Adrenal gland (tissue), 9 donors: ENCODE measurements at regions not wholly inside any gene's neighbourhood (a gene's known extent, or its start where the extent isn't known, plus 50 kb on each side); places are given as distances from the start of the nearest gene placed in this dataset.

Experiments used
- DNase-seq, 7 donors: peaks; one replicate each; pipeline ENCODE4 v3.0.0-alpha.2; 2019 to 2020
- H3K27ac ChIP-seq, 5 donors: fragments of 200-600 bp; sonication (generic) in 4 of 5; 1 replicate in 3 of 5; 2 replicates in 2 of 5; pipeline versions ENCODE4 v1.5.1 to v1.8.0; 2016 to 2020; ENCODE audit warnings: mild to moderate bottlenecking in 1 of 5
- H3K27me3 ChIP-seq: fragments of 200-600 bp; 2 replicates; pipeline ENCODE4 v1.8.0; 2021
- H3K36me3 ChIP-seq, 2 donors: fragments of 200-600 bp; replicated peaks in 1 of 2; 1 replicate in 1 of 2; 2 replicates in 1 of 2; pipeline versions ENCODE4 v1.5.1 to v1.8.0; 2018 to 2022
- H3K4me1 ChIP-seq, 2 donors: fragments of 200-600 bp; replicated peaks in 1 of 2; 1 replicate in 1 of 2; 2 replicates in 1 of 2; pipeline versions ENCODE4 v1.5.1 to v1.8.0; 2018 to 2021
- H3K4me3 ChIP-seq, 4 donors: fragments of 200-600 bp; sonication (generic) in 3 of 4; one replicate each; pipeline ENCODE4 v1.5.1; 2016 to 2018
- H3K9me3 ChIP-seq, 3 donors: fragments of 200-600 bp; sonication (generic) in 1 of 3; replicated peaks in 1 of 3; 1 replicate in 2 of 3; 2 replicates in 1 of 3; pipeline versions ENCODE4 v1.5.1 to v1.8.0; 2016 to 2021
- CTCF ChIP-seq, 6 experiments: fragments of 450-650 bp in 4 of 6; fragments of 200-600 bp in 2 of 6; sonication (generic) in 1 of 6; IDR thresholded peaks; 1 replicate in 5 of 6; 2 replicates in 1 of 6; pipeline versions ENCODE4 v1.5.1 to v1.8.0; 2016 to 2021; ENCODE audit warnings: antibody characterized with exemption in 6 of 6, mild to moderate bottlenecking in 2 of 6, moderate library complexity in 1 of 6
- POLR2A ChIP-seq, 2 donors: fragments of 450-650 bp; IDR thresholded peaks; one replicate each; pipeline ENCODE4 v1.6.1; 2017; ENCODE audit warnings: antibody characterized with exemption in 2 of 2, mild to moderate bottlenecking in 2 of 2, moderate library complexity in 1 of 2
- WGBS, 4 donors: extraction: QIAGEN DNeasy Blood & Tissue Kit in 2 of 4; methylation state at CpG; one replicate each; pipeline versions ENCODE4 v1.1.5 to v1.1.7; 2013 to 2017; 5-methylcytosine and 5-hydroxymethylcytosine counted together
- intact Hi-C, 2 donors: fragments of 100-400 bp; cut with DNase I; formaldehyde crosslinking; loops; one replicate each; pipeline versions ENCODE4 v1.14.1 to v1.15.0; 2022 to 2023
- donor health status: healthy with polysubstance abuse.
- donor health status: Bipolar disorder and iron deficiency.
- donor health status: DM: yes; HTN: yes; CAD: no.
- donor health status: DM: no; HTN: no; CAD: no.
- donor health status: DM: no; HTN: no; CAD: no.

- H3K27me3 ChIP-seq: no peaks in the 10 kb centered on the region
- 41 to 62% (median 56%) methylated on average over 3 of the region's 3 CpGs for WGBS, 4 donors
- H3K9me3 ChIP-seq: no peaks in the 10 kb centered on the region
- TF ChIP-seq POLR2A (IDR thresholded peaks at IDR 0.05): no peak
- no peak for TF ChIP-seq CTCF (IDR thresholded peaks at IDR 0.05)
- DNase-seq: peak in 1 of 7 donors; percentile 29
- H3K4me1 ChIP-seq: peaks cover 0 to 22% of the 10 kb centered on the region in 2 donors
- H3K4me3 ChIP-seq: no peak overlapping the region
- H3K36me3 ChIP-seq: no peaks in the 10 kb centered on the region
- H3K27ac ChIP-seq: peak overlapping the region in 2 of 5 donors; percentile 25
- intact Hi-C loops: loop anchor here (5.0 to 10.0 kb wide), 5 partner anchors 102 to 412 kb away; partner anchors contain the start of gene JADE1 (in 1 of the 2)
Measured at GRCh38 chr4:128452415-128452814, 164.8 kb upstream of the PGRMC2 start.

GRCh38 chr4:128451270-128451905 is 163.8 kb upstream of the PGRMC2 start:
- H3K27ac ChIP-seq: no peak overlapping the region
- H3K4me1 ChIP-seq: peaks cover 0 to 20% of the 10 kb centered on the region in 2 donors
- H3K9me3 ChIP-seq: no peaks in the 10 kb centered on the region
- H3K27me3 ChIP-seq: no peaks in the 10 kb centered on the region
- DNase-seq: no peak
- no peak for TF ChIP-seq CTCF (IDR thresholded peaks at IDR 0.05)
- TF ChIP-seq POLR2A (IDR thresholded peaks at IDR 0.05): no peak
- H3K36me3 ChIP-seq: no peaks in the 10 kb centered on the region
- intact Hi-C loops: loop anchor here (5.0 to 10.0 kb wide), 5 partner anchors 103 to 413 kb away; partner anchors contain the start of gene JADE1 (in 1 of the 2)
- 91 to 94% (median 92%) methylated on average over 7 of the region's 7 CpGs for WGBS, 4 donors
- no peak overlapping the region for H3K4me3 ChIP-seq

- TF ChIP-seq POLR2A (IDR thresholded peaks at IDR 0.05): no peak
- TF ChIP-seq CTCF (IDR thresholded peaks at IDR 0.05): no peak
- Histone ChIP-seq H3K27ac (no peak overlapping the region), H3K27me3 (no peaks in the 10 kb centered on the region), H3K36me3 (no peaks in the 10 kb centered on the region), H3K4me1 (peaks cover 0 to 18% of the 10 kb centered on the region in 2 donors), H3K9me3 (no peaks in the 10 kb centered on the region), H3K4me3 (no peak overlapping the region)
- DNase-seq: no peak
- WGBS, 4 donors: 60 to 68% (median 61%) methylated on average over 5 of the region's 5 CpGs
- intact Hi-C loops: loop anchor here (5.0 to 10.0 kb wide), 5 partner anchors 104 to 414 kb away; partner anchors contain the start of gene JADE1 (in 1 of the 2)
Measured at GRCh38 chr4:128450326-128451120, 162.9 kb upstream of the PGRMC2 start.

- DNase-seq: no peak
- Histone ChIP-seq H3K4me3 (no peak overlapping the region), H3K27ac (no peak overlapping the region), H3K4me1 (peaks cover 0 to 14% of the 10 kb centered on the region in 2 donors), H3K27me3 (no peaks in the 10 kb centered on the region), H3K36me3 (no peaks in the 10 kb centered on the region), H3K9me3 (peaks cover 0 to 9% (median 0%) of the 10 kb centered on the region in 3 donors)
- intact Hi-C loops: no loop called here
- WGBS, 4 donors: 71 to 83% (median 79%) methylated on average over 1 of the region's 1 CpG
- TF ChIP-seq CTCF (IDR thresholded peaks at IDR 0.05): no peak
- no peak for TF ChIP-seq POLR2A (IDR thresholded peaks at IDR 0.05)
Measured at GRCh38 chr4:128449251-128449650, 161.6 kb upstream of the PGRMC2 start.
